ENCODE measurements at regions not wholly inside any gene's neighbourhood (a gene's known extent, or its start where the extent isn't known, plus 50 kb on each side); places are given as distances from the start of the nearest gene placed in this dataset.

DNA sequence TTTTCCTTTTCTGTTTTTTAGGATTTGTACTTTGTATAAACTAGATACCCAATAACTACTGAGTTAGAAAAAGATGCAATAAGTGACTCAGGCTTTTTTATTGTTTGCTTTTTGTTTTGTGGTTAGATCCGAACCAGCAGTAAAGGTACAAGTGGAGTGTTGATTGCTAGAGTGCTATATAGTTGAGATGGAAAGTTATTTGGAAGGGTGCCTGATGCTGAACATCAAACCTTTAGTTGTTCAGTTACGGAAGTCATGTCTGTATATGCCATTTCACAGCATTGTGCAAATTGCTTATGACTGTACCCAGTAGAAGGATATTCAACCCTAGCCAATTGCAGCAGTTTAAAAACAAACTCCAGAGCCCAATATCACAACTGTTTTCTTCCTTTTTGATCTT, 285.1 kb downstream of the MAT2B start:
- Histone ChIP-seq H3K27ac (no peak overlapping the region), H3K9me3 (ENCODE audit: low read depth, low read length) (no peaks in the 10 kb centered on the region), H3K9ac (ENCODE audit: insufficient read length) (no peak overlapping the region), H3K36me3 (ENCODE audit: insufficient read depth, low read length) (no peaks in the 10 kb centered on the region), H3K4me3 (no peak overlapping the region)
- no peak for DNase-seq (ENCODE audit: low read depth, low spot score)
- no peak for TF ChIP-seq FOXP2 (optimal IDR thresholded peaks at IDR 0.05; ENCODE audit: control extremely low read depth, extremely low read length, insufficient read depth)
- TF ChIP-seq EZH2 (IDR thresholded peaks at IDR 0.05), result no peak
- TF ChIP-seq POLR2AphosphoS5 (IDR thresholded peaks at IDR 0.05; ENCODE audit: borderline replicate concordance, low read depth, low read length), result no peak

DNA sequence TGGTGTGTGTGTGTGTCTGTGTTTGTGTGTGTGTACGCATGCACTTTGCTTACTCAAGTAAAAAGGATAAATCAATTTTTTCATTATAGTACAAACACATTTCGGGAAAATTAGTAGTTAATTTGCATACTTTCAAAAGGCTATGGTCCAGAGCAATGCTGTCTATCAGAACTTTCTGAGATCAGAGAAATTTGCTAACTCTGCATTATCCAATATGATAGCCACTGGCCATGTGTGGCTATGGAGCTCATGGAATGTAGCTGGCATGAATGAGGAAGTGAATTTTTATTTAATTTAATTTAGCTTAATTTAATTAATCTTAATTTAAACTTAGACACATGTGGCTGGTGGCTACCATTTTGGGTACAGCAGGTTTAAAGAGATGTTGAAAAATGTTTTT, 289.6 kb downstream of the MAT2B start:
- Histone ChIP-seq H3K4me3 (no peak overlapping the region), H3K9ac (ENCODE audit: insufficient read length) (no peak overlapping the region), H3K9me3 (ENCODE audit: low read depth, low read length) (no peaks in the 10 kb centered on the region), H3K27ac (no peak overlapping the region), H3K36me3 (ENCODE audit: insufficient read depth, low read length) (no peaks in the 10 kb centered on the region)
- TF ChIP-seq POLR2AphosphoS5 (IDR thresholded peaks at IDR 0.05; ENCODE audit: borderline replicate concordance, low read depth, low read length), result no peak
- no peak for TF ChIP-seq FOXP2 (optimal IDR thresholded peaks at IDR 0.05; ENCODE audit: control extremely low read depth, extremely low read length, insufficient read depth)
- TF ChIP-seq EZH2 (IDR thresholded peaks at IDR 0.05), result no peak
- no peak for DNase-seq (ENCODE audit: low read depth, low spot score)

DNA sequence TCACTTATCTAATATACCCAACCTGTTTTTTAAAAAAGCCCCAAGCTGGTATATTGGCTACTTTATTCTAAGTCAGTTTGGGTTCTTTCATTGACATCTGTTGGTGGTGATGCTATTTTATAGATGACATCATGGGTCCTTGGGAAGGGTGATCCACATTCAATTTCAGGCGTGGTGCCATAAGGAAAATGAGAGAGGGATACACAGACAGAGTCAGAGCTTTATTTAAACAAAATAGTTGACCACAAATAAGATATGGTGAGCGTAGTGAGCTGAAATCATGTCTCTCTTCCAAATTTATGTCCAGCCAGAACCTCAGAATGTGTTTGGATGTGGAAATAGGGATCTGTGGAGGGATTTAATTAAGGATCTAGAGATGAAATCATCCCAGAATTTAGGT, 302.4 kb downstream of the MAT2B start:
- Histone ChIP-seq H3K9ac (ENCODE audit: insufficient read length) (no peak overlapping the region), H3K4me3 (no peak overlapping the region), H3K36me3 (ENCODE audit: insufficient read depth, low read length) (no peaks in the 10 kb centered on the region), H3K27ac (no peak overlapping the region), H3K9me3 (ENCODE audit: low read depth, low read length) (no peaks in the 10 kb centered on the region)
- TF ChIP-seq EZH2 (IDR thresholded peaks at IDR 0.05) (no peak), POLR2AphosphoS5 (IDR thresholded peaks at IDR 0.05; ENCODE audit: borderline replicate concordance, low read depth, low read length) (no peak), FOXP2 (optimal IDR thresholded peaks at IDR 0.05; ENCODE audit: control extremely low read depth, extremely low read length, insufficient read depth) (no peak)
- no peak for DNase-seq (ENCODE audit: low read depth, low spot score)

DNA sequence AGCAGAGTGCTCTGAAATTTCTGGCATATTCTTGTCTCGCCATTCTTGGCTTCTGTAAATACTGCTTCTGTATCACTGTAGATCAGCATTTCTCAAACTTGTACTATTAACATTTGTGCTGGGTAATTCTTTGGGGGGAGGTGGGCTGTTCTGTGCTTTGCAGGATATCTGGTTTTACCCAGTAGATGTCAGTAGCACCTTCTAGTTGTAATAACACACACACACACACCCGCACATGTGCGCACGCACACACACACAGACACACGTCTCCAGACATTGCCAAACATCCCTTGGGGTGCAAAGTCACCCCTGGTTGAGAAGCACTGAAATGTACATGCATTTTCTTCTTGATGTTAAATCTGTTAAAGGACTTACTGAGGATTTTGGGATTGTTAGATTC, 304.1 kb downstream of the MAT2B start:
- Histone ChIP-seq H3K36me3 (ENCODE audit: insufficient read depth, low read length) (no peaks in the 10 kb centered on the region), H3K4me3 (no peak overlapping the region), H3K9ac (ENCODE audit: insufficient read length) (no peak overlapping the region), H3K27ac (no peak overlapping the region), H3K9me3 (ENCODE audit: low read depth, low read length) (no peaks in the 10 kb centered on the region)
- DNase-seq (ENCODE audit: low read depth, low spot score), result no peak
- TF ChIP-seq FOXP2 (optimal IDR thresholded peaks at IDR 0.05; ENCODE audit: control extremely low read depth, extremely low read length, insufficient read depth) (no peak), POLR2AphosphoS5 (IDR thresholded peaks at IDR 0.05; ENCODE audit: borderline replicate concordance, low read depth, low read length) (no peak), EZH2 (IDR thresholded peaks at IDR 0.05) (no peak)

DNA sequence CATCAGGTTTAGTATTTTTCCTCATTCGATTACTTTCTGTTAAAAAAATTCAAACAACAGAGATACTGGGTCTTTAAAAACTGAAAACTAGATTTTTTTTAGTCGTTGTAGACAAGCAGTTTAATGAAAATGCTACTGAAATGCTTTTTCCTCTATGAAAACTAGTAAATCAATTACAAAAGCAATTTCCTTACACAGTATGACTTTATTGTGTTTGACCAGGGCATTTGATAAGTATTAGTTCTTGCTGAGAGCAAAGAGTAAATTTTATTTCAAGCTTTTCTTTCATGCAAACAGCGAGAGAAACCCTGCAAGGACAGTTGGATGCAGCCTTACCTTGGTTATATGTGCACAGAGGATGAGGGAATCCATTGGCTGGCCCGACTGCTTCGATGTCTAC, 308.5 kb downstream of the MAT2B start:
- Histone ChIP-seq H3K36me3 (ENCODE audit: insufficient read depth, low read length) (no peaks in the 10 kb centered on the region), H3K4me3 (no peak overlapping the region)
- TF ChIP-seq POLR2AphosphoS5 (IDR thresholded peaks at IDR 0.05; ENCODE audit: borderline replicate concordance, low read depth, low read length), result no peak
- no peak for TF ChIP-seq FOXP2 (optimal IDR thresholded peaks at IDR 0.05; ENCODE audit: control extremely low read depth, extremely low read length, insufficient read depth)
- TF ChIP-seq EZH2 (IDR thresholded peaks at IDR 0.05), result no peak

DNA sequence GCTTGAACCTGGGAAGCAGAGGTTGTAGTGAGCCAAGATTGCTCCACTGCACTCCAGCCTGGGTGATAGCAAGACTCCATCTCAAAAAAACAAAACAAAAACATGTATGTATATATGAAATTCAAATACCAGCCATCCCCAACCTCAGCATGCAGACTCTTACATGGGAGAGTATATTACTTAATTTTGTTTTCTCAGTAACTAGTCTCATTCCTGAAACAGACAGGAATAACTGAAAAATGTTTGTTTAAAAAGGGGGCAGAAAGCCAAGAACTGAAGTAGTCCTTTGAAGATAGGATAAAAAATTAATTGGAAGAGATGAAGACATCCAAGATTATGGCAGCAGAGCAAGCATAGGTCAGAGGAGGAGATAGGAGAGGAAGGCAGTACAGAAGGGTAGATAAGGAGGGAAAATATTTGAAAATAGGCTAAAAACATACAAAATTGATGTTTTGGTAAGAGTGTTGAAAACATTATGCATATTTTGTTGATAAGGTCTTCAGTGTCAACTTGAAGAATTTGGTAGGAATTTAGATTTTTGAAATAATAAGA, 309.9 kb downstream of the MAT2B start:
- H3K36me3 ChIP-seq (ENCODE audit: insufficient read depth, low read length), result no peaks in the 10 kb centered on the region
- no peaks in the 10 kb centered on the region for H3K9me3 ChIP-seq (ENCODE audit: low read depth, low read length)
- TF ChIP-seq EZH2 (IDR thresholded peaks at IDR 0.05) (no peak), POLR2AphosphoS5 (IDR thresholded peaks at IDR 0.05; ENCODE audit: borderline replicate concordance, low read depth, low read length) (no peak), FOXP2 (optimal IDR thresholded peaks at IDR 0.05; ENCODE audit: control extremely low read depth, extremely low read length, insufficient read depth) (no peak)
- no peak overlapping the region for H3K4me3 ChIP-seq
- DNase-seq (ENCODE audit: low read depth, low spot score), result no peak
- no peak overlapping the region for H3K27ac ChIP-seq
- no peak overlapping the region for H3K9ac ChIP-seq (ENCODE audit: insufficient read length)

More for the DNA sequence above, 308.5 kb downstream of the MAT2B start:
- no peak overlapping the region for H3K27ac ChIP-seq
- no peak overlapping the region for H3K9ac ChIP-seq (ENCODE audit: insufficient read length)
- no peak for DNase-seq (ENCODE audit: low read depth, low spot score)
- H3K9me3 ChIP-seq (ENCODE audit: low read depth, low read length), result no peaks in the 10 kb centered on the region

DNA sequence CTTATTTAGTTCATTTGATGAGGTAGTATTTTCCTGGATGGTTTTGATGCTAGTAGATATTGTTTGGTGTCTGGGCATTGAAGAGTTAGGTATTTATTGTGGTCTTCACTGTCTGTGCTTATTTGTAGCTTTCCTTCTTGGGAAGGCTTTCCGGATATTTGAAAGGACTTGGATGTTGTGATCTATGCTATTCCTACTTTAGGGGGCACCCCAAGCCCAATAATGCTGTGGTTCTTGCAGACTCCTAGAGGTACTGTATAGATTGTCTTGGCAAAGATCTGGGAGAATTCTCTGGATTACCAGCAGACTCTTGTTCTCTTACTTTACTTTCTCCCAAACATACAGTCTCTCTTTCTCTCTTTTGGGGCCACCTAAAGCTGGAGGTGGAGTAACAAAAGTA, 315.7 kb downstream of the MAT2B start:
- Histone ChIP-seq H3K9ac (ENCODE audit: insufficient read length) (no peak overlapping the region), H3K36me3 (ENCODE audit: insufficient read depth, low read length) (no peaks in the 10 kb centered on the region), H3K27ac (no peak overlapping the region), H3K4me3 (no peak overlapping the region), H3K9me3 (ENCODE audit: low read depth, low read length) (no peaks in the 10 kb centered on the region)
- no peak for TF ChIP-seq POLR2AphosphoS5 (IDR thresholded peaks at IDR 0.05; ENCODE audit: borderline replicate concordance, low read depth, low read length)
- no peak for DNase-seq (ENCODE audit: low read depth, low spot score)

DNA sequence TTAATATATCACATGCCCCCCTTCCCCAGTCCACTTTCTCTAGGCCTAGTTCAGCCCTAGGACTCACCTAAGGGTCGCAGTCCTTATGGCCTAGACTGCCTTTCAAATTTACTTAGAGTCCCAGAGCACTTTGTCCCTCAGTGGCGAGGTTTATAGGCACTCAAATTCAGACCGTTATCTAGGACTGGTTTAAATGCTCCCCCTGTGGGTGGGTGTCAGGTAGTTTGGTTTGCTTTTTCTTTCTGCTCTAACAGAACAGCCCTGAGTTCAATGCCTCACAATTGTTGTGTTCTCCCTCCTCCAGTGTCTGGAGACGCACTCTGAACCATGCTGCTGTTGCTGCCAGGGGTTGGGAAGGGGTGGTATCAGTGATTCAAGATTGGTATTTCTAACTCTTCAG, 317.1 kb downstream of the MAT2B start:
- Histone ChIP-seq H3K4me3 (no peak overlapping the region), H3K9ac (ENCODE audit: insufficient read length) (no peak overlapping the region), H3K9me3 (ENCODE audit: low read depth, low read length) (no peaks in the 10 kb centered on the region), H3K27ac (no peak overlapping the region), H3K36me3 (ENCODE audit: insufficient read depth, low read length) (no peaks in the 10 kb centered on the region)
- no peak for DNase-seq (ENCODE audit: low read depth, low spot score)
- no peak for TF ChIP-seq EZH2 (IDR thresholded peaks at IDR 0.05)

DNA sequence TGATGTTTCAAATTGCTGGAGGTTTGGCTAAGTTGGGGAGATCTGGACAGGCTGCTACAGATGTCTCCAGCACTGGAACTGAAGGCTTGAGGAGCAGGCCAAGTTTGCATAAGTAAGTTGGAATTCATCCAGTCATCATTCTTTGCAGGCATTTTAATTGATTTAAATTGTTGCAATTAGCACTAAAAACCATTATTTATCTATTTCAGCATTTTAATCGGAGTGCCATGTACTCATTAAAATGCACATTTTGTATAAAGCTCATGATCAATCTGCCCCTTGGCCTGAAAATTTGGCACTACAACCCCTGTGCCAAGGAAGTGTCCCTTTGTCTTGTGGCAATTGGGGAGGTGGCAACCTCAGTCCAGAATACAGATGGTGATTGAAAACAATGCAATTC, 320.2 kb downstream of the MAT2B start:
- no peaks in the 10 kb centered on the region for H3K36me3 ChIP-seq (ENCODE audit: insufficient read depth, low read length)
- TF ChIP-seq POLR2AphosphoS5 (IDR thresholded peaks at IDR 0.05; ENCODE audit: borderline replicate concordance, low read depth, low read length) (no peak), FOXP2 (optimal IDR thresholded peaks at IDR 0.05; ENCODE audit: control extremely low read depth, extremely low read length, insufficient read depth) (no peak), EZH2 (IDR thresholded peaks at IDR 0.05) (no peak)
- H3K27ac ChIP-seq, result no peak overlapping the region
- DNase-seq (ENCODE audit: low read depth, low spot score), result no peak
- no peak overlapping the region for H3K4me3 ChIP-seq
- H3K9me3 ChIP-seq (ENCODE audit: low read depth, low read length), result no peaks in the 10 kb centered on the region
- no peak overlapping the region for H3K9ac ChIP-seq (ENCODE audit: insufficient read length)
